Astrocyte of the spinal cord (primary cell): ENCODE measurements at regions not wholly inside any gene's neighbourhood (a gene's known extent, or its start where the extent isn't known, plus 50 kb on each side); places are given as distances from the start of the nearest gene placed in this dataset.

Experiments
- DNase-seq: peaks from one replicate; pipeline ENCODE4 v3.0.0; 2011; ENCODE audit warnings: low read depth, low spot score
- H3K4me3 ChIP-seq: 2 replicates; pipeline ENCODE4 v1.5.1; 2011; ENCODE audit warnings: low read depth, mild to moderate bottlenecking, low read length, moderate library complexity
- CTCF ChIP-seq: IDR thresholded peaks from 2 replicates; pipeline ENCODE4 v1.5.1; 2012; ENCODE audit warnings: low read depth, mild to moderate bottlenecking, low read length, inconsistent platforms
- in situ Hi-C: cut with HindIII; loops from 2 replicates; pipeline ENCODE4 v1.10.0; 2017; ENCODE audit warnings: low sequenced_read_pairs

- no peak for DNase-seq
- no peak overlapping the region for H3K4me3 ChIP-seq
- no peak for TF ChIP-seq CTCF
- in situ Hi-C loops, result no loop called here
These were observed 350.8 kb upstream of the NFE2L3 start for GRCh38 chr7:25801214-25801613.

- in situ Hi-C loops, result no loop called here
- DNase-seq, result no peak
- H3K4me3 ChIP-seq, result no peak overlapping the region
- no peak for TF ChIP-seq CTCF
These were observed 349.9 kb upstream of the NFE2L3 start for GRCh38 chr7:25802057-25802456.

- TF ChIP-seq CTCF, result no peak
- in situ Hi-C loops, result no loop called here
- DNase-seq, result no peak
- no peak overlapping the region for H3K4me3 ChIP-seq
These were observed 349.5 kb upstream of the NFE2L3 start for GRCh38 chr7:25802473-25802872.

GRCh38 chr7:25803117-25803887 is 348.7 kb upstream of the NFE2L3 start:
- in situ Hi-C loops, result no loop called here
- H3K4me3 ChIP-seq, result no peak overlapping the region
- DNase-seq, result no peak
- no peak for TF ChIP-seq CTCF

- H3K4me3 ChIP-seq, result no peak overlapping the region
- TF ChIP-seq CTCF, result no peak
- in situ Hi-C loops, result no loop called here
- DNase-seq, result no peak
These were observed 347.8 kb upstream of the NFE2L3 start for GRCh38 chr7:25804154-25804553.

GRCh38 chr7:25805027-25805687 is 346.8 kb upstream of the NFE2L3 start:
- peak; percentile 7 for DNase-seq
- in situ Hi-C loops, result no loop called here
- no peak for TF ChIP-seq CTCF
- H3K4me3 ChIP-seq, result no peak overlapping the region
